ENCODE measurements at regions not wholly inside any gene's neighbourhood (a gene's known extent, or its start where the extent isn't known, plus 50 kb on each side); places are given as distances from the start of the nearest gene placed in this dataset.

- Histone ChIP-seq H3K4me3 (replicated peaks; ENCODE audit: insufficient read depth, low read length) (no peak overlapping the region), H3K27ac (replicated peaks) (no peak overlapping the region), H3K27me3 (ENCODE audit: insufficient read depth, poor library complexity, severe bottlenecking) (no peaks in the 10 kb centered on the region)
- TF ChIP-seq GABPA (IDR thresholded peaks at IDR 0.05; ENCODE audit: low read depth) = no peak
- TF ChIP-seq POLR2AphosphoS5 (IDR thresholded peaks at IDR 0.05; ENCODE audit: low read depth) = no peak
- no peak for TF ChIP-seq CTCF (IDR thresholded peaks at IDR 0.05; ENCODE audit: insufficient read depth, low read length)
- TF ChIP-seq SPI1 (IDR thresholded peaks at IDR 0.05; ENCODE audit: borderline replicate concordance, low read depth) = no peak
- no peak for DNase-seq (ENCODE audit: low read depth in 1 of 2, low spot score in 1 of 2)
Measured at GRCh38 chr2:228701506-228701905, 520.0 kb upstream of the SPHKAP start.

- Histone ChIP-seq H3K27ac (replicated peaks) (no peak overlapping the region), H3K4me3 (replicated peaks; ENCODE audit: insufficient read depth, low read length) (no peak overlapping the region)
- no peak for TF ChIP-seq REST (IDR thresholded peaks at IDR 0.05; ENCODE audit: insufficient replicate concordance, low read depth)
- no peak for TF ChIP-seq SPI1 (IDR thresholded peaks at IDR 0.05; ENCODE audit: borderline replicate concordance, low read depth)
- TF ChIP-seq POLR2AphosphoS5 (IDR thresholded peaks at IDR 0.05; ENCODE audit: low read depth) = no peak
- no peak for TF ChIP-seq CTCF (IDR thresholded peaks at IDR 0.05; ENCODE audit: insufficient read depth, low read length)
Measured at GRCh38 chr2:228700638-228701037, 519.2 kb upstream of the SPHKAP start.

GRCh38 chr2:228699888-228700287 is 518.4 kb upstream of the SPHKAP start:
- Histone ChIP-seq H3K4me3 (replicated peaks; ENCODE audit: insufficient read depth, low read length) (no peak overlapping the region), H3K27ac (replicated peaks) (no peak overlapping the region), H3K27me3 (ENCODE audit: insufficient read depth, poor library complexity, severe bottlenecking) (no peaks in the 10 kb centered on the region)
- no peak for TF ChIP-seq REST (IDR thresholded peaks at IDR 0.05; ENCODE audit: insufficient replicate concordance, low read depth)
- TF ChIP-seq GABPA (IDR thresholded peaks at IDR 0.05; ENCODE audit: low read depth) = no peak
- no peak for TF ChIP-seq POLR2AphosphoS5 (IDR thresholded peaks at IDR 0.05; ENCODE audit: low read depth)
- no peak for DNase-seq (ENCODE audit: low read depth in 1 of 2, low spot score in 1 of 2)

More at GRCh38 chr2:228700638-228701037, 519.2 kb upstream of the SPHKAP start:
- no peaks in the 10 kb centered on the region for H3K27me3 ChIP-seq (ENCODE audit: insufficient read depth, poor library complexity, severe bottlenecking)
- no peak for DNase-seq (ENCODE audit: low read depth in 1 of 2, low spot score in 1 of 2)

GRCh38 chr2:228699400-228699799 is 517.9 kb upstream of the SPHKAP start:
- no peak for TF ChIP-seq GABPA (IDR thresholded peaks at IDR 0.05; ENCODE audit: low read depth)
- no peak for TF ChIP-seq SPI1 (IDR thresholded peaks at IDR 0.05; ENCODE audit: borderline replicate concordance, low read depth)
- no peak for TF ChIP-seq CTCF (IDR thresholded peaks at IDR 0.05; ENCODE audit: insufficient read depth, low read length)
- TF ChIP-seq REST (IDR thresholded peaks at IDR 0.05; ENCODE audit: insufficient replicate concordance, low read depth) = no peak
- no peak for TF ChIP-seq POLR2AphosphoS5 (IDR thresholded peaks at IDR 0.05; ENCODE audit: low read depth)
- no peaks in the 10 kb centered on the region for H3K27me3 ChIP-seq (ENCODE audit: insufficient read depth, poor library complexity, severe bottlenecking)
- DNase-seq (ENCODE audit: low read depth in 1 of 2, low spot score in 1 of 2) = no peak
- no peak overlapping the region for H3K27ac ChIP-seq (replicated peaks)
- H3K4me3 ChIP-seq (replicated peaks; ENCODE audit: insufficient read depth, low read length) = no peak overlapping the region

All from HL-60 (cell line).